Smooth muscle cell (in vitro differentiated cells): ENCODE measurements at regions not wholly inside any gene's neighbourhood (a gene's known extent, or its start where the extent isn't known, plus 50 kb on each side); places are given as distances from the start of the nearest gene placed in this dataset.

ENCODE experiments used
- DNase-seq: peaks from one replicate; lab custom pipeline; 2025; ENCODE audit not compliant: unreplicated experiment; lab: John Stamatoyannopoulos, UW
- H2AFZ ChIP-seq: fragments of 200-600 bp; sonication (generic); 2 replicates; pipeline ENCODE4 v1.6.0; 2016; ENCODE audit warnings: antibody characterized with exemption, low read depth, mild to moderate bottlenecking
- H3F3A ChIP-seq: fragments of 200-600 bp; sonication (generic); 2 replicates; pipeline ENCODE4 v1.6.0; 2017; ENCODE audit warnings: antibody characterized with exemption, low read depth
- H3K27ac ChIP-seq: fragments of 200-600 bp; sonication (generic); 2 replicates; pipeline ENCODE4 v1.5.1; 2016; ENCODE audit warnings: low read depth, mild to moderate bottlenecking
- H3K27me3 ChIP-seq: fragments of 200-600 bp; sonication (generic); 2 replicates; pipeline ENCODE4 v1.6.1; 2016; ENCODE audit warnings: low read depth, mild to moderate bottlenecking
- H3K36me3 ChIP-seq: fragments of 200-600 bp; sonication (generic); 2 replicates; pipeline ENCODE4 v1.5.1; 2016; ENCODE audit warnings: low read depth
- H3K4me1 ChIP-seq: fragments of 200-600 bp; sonication (generic); 2 replicates; pipeline ENCODE4 v1.5.1; 2016; ENCODE audit warnings: low read depth
- H3K4me2 ChIP-seq: fragments of 200-600 bp; sonication (generic); 2 replicates; pipeline ENCODE4 v1.6.0; 2016; ENCODE audit warnings: mild to moderate bottlenecking
- H3K4me3 ChIP-seq: fragments of 200-600 bp; sonication (generic); 2 replicates; pipeline ENCODE4 v1.5.1; 2016; ENCODE audit warnings: mild to moderate bottlenecking
- H3K79me2 ChIP-seq: fragments of 200-600 bp; sonication (generic); 2 replicates; pipeline ENCODE4 v1.6.0; 2016; ENCODE audit warnings: low read depth, mild to moderate bottlenecking
- H3K9ac ChIP-seq: fragments of 200-600 bp; sonication (generic); 2 replicates; pipeline ENCODE4 v1.6.0; 2016; ENCODE audit warnings: low read depth
- H3K9me3 ChIP-seq: fragments of 200-600 bp; sonication (generic); replicated peaks from 2 replicates; pipeline ENCODE4 v1.5.1; 2016; ENCODE audit warnings: low read depth
- H4K20me1 ChIP-seq: fragments of 200-600 bp; sonication (generic); 2 replicates; pipeline ENCODE4 v1.6.0; 2016; ENCODE audit warnings: low read depth
- CTCF ChIP-seq: fragments of 200-600 bp; sonication (generic); IDR thresholded peaks from 2 replicates; pipeline ENCODE4 v1.5.1; 2017; ENCODE audit warnings: borderline replicate concordance, mild to moderate bottlenecking, antibody characterized with exemption; ENCODE audit not compliant: insufficient read depth, poor library complexity, severe bottlenecking
- WGBS: methylation state at CpG from one replicate; pipeline ENCODE4 v1.1.7; 2016; ENCODE audit warnings: low lambda C conversion rate; 5-methylcytosine and 5-hydroxymethylcytosine counted together

DNA sequence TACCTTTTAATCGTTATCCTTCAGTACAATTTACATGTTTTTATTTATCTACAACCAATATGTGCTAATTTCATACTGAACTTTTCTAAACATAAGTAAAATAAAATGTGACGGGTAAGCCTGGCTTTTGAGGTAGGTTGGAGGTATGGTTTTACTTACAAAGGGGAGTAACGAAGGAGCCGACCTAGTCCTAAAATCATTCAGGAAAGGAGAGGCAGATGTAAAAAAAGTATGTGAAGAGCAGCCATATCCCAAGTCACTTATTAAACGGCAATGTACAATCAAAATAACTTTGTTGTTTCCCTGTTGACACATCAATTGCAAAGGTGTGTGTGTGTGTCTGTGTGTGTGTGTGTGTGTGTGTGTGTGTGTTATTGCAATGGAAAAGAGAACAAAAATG is 351.3 kb downstream of the CRPPA start:
- Histone ChIP-seq H4K20me1 (no peaks in the 10 kb centered on the region), H2AFZ (no peak overlapping the region), H3K9ac (no peak overlapping the region), H3K36me3 (no peaks in the 10 kb centered on the region), H3K9me3 (no peaks in the 10 kb centered on the region), H3K79me2 (no peaks in the 10 kb centered on the region), H3K4me2 (no peak overlapping the region), H3K4me3 (no peak overlapping the region), H3K4me1 (no peaks in the 10 kb centered on the region), H3F3A (no peaks in the 10 kb centered on the region), H3K27ac (no peak overlapping the region), H3K27me3 (no peaks in the 10 kb centered on the region)
- DNase-seq = no peak
- TF ChIP-seq CTCF = no peak
- WGBS = 91% methylated on average over 5 of the region's 5 CpGs

DNA sequence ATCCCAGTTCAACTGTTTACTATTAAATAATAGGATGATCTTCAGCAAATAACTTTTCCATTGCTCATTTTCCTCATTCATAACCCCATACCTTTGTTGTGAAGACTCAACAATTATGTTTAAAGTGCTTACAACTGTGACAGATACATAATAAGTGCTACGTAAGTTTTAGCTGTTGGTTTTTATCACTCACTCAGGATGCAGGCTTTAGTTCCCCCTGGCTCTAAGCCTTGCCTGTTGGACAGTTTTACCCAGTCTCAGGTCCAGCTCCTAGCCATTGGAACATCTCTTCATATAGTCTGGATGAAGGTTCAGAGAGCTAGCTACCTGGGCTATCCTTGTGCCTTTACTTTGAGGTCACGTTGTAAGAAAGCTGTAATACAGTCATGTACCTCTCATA is 353.2 kb downstream of the CRPPA start:
- 94% methylated on average over 2 of the region's 2 CpGs for WGBS
- TF ChIP-seq CTCF = no peak
- no peaks in the 10 kb centered on the region for H4K20me1 ChIP-seq
- no peaks in the 10 kb centered on the region for H3F3A ChIP-seq
- no peaks in the 10 kb centered on the region for H3K79me2 ChIP-seq
- DNase-seq = no peak
- H3K27ac ChIP-seq = no peak overlapping the region
- no peaks in the 10 kb centered on the region for H3K36me3 ChIP-seq
- no peak overlapping the region for H3K4me3 ChIP-seq
- no peak overlapping the region for H2AFZ ChIP-seq
- H3K9ac ChIP-seq = no peak overlapping the region
- no peaks in the 10 kb centered on the region for H3K27me3 ChIP-seq
- H3K9me3 ChIP-seq = no peaks in the 10 kb centered on the region
- H3K4me2 ChIP-seq = no peak overlapping the region
- H3K4me1 ChIP-seq = no peaks in the 10 kb centered on the region

- 64% methylated on average over 7 of the region's 7 CpGs for WGBS
Measured at GRCh38 chr7:16067711-16068110, 353.6 kb downstream of the CRPPA start.

More at GRCh38 chr7:16067711-16068110, 353.6 kb downstream of the CRPPA start:
- H3F3A ChIP-seq = no peaks in the 10 kb centered on the region
- no peak overlapping the region for H3K9ac ChIP-seq
- no peak overlapping the region for H3K4me3 ChIP-seq
- no peaks in the 10 kb centered on the region for H3K4me1 ChIP-seq
- no peaks in the 10 kb centered on the region for H3K79me2 ChIP-seq
- no peak overlapping the region for H3K27ac ChIP-seq
- H3K27me3 ChIP-seq = no peaks in the 10 kb centered on the region
- H3K4me2 ChIP-seq = no peak overlapping the region
- DNase-seq = no peak
- no peak overlapping the region for H2AFZ ChIP-seq
- no peak for TF ChIP-seq CTCF
- no peaks in the 10 kb centered on the region for H4K20me1 ChIP-seq
- H3K36me3 ChIP-seq = no peaks in the 10 kb centered on the region
- H3K9me3 ChIP-seq = no peaks in the 10 kb centered on the region
